Activated CD4-positive, alpha-beta T cell treated with anti-CD3 and anti-CD28 coated beads for 36 hours (primary cell): ENCODE measurements at regions not wholly inside any gene's neighbourhood (a gene's known extent, or its start where the extent isn't known, plus 50 kb on each side); places are given as distances from the start of the nearest gene placed in this dataset.
A peak's percentile ranks its signal among the peaks of the same experiment; 100 is the strongest.

Experiments
- ATAC-seq: fragments of 200-7000 bp; cut with Tn5 transposase; one replicate; pipeline ENCODE4 v1.10.0; 2021; ENCODE audit warnings: mild to moderate bottlenecking, moderate library complexity
- CTCF ChIA-PET: fragments of 350-600 bp; sonication (Branson Sonifier 250); formaldehyde crosslinking; loops from one replicate; lab custom pipeline; 2021; ENCODE audit warnings: antibody characterized with exemption; lab: Charles Lee
- POLR2A ChIA-PET: fragments of 350-600 bp; sonication (Branson Sonifier 250); formaldehyde crosslinking; loops from one replicate; lab custom pipeline; 2021; ENCODE audit warnings: antibody characterized with exemption, inconsistent platforms; lab: Charles Lee
- DNase-seq: peaks from one replicate; pipeline ENCODE4 v3.0.0-alpha.2; 2020
- H3K27ac Mint-ChIP-seq: one replicate; pipeline ENCODE4 v1.8.0; 2021; ENCODE audit warnings: mixed read lengths
- H3K27me3 Mint-ChIP-seq: one replicate; pipeline ENCODE4 v1.8.0; 2021; ENCODE audit warnings: mixed read lengths
- H3K36me3 Mint-ChIP-seq: one replicate; pipeline ENCODE4 v1.8.0; 2021; ENCODE audit warnings: low read depth, mixed read lengths
- H3K4me1 Mint-ChIP-seq: one replicate; pipeline ENCODE4 v1.8.0; 2021; ENCODE audit warnings: mixed read lengths
- H3K4me3 Mint-ChIP-seq: one replicate; pipeline ENCODE4 v1.8.0; 2021; ENCODE audit warnings: mild to moderate bottlenecking, moderate library complexity, mixed read lengths
- H3K9me3 Mint-ChIP-seq: one replicate; pipeline ENCODE4 v1.8.0; 2021; ENCODE audit warnings: low read depth, mixed read lengths
- intact Hi-C, 2 experiments: fragments of 100-400 bp; cut with DNase I in 1 of 2; cut with micrococcal nuclease in 1 of 2; formaldehyde crosslinking; loops; one replicate each; pipeline versions ENCODE4 v1.14.2 to v1.15.1; 2022 to 2024; cut with DNase I, micrococcal nuclease

- ChIA-PET CTCF (interaction anchor here (1.0 kb wide), 1 partner anchor 17 kb away, joined by 3 read pairs; no protein-coding TSS in a partner anchor), POLR2A (no interaction called here)
- Mint-ChIP-seq H3K36me3 (no peaks in the 10 kb centered on the region), H3K27ac (no peak overlapping the region), H3K4me3 (no peak overlapping the region), H3K27me3 (no peaks in the 10 kb centered on the region), H3K4me1 (no peaks in the 10 kb centered on the region), H3K9me3 (no peaks in the 10 kb centered on the region)
- ATAC-seq = no peak
- DNase-seq = no peak
- intact Hi-C loops = no loop called here
These were observed 498.3 kb downstream of the NPHP4 start for GRCh38 chr1:5493851-5494311.

- ATAC-seq = no peak
- DNase-seq = no peak
- Mint-ChIP-seq H3K4me1 (no peaks in the 10 kb centered on the region), H3K36me3 (no peaks in the 10 kb centered on the region), H3K4me3 (no peak overlapping the region), H3K27me3 (no peaks in the 10 kb centered on the region), H3K27ac (no peak overlapping the region), H3K9me3 (no peaks in the 10 kb centered on the region)
- POLR2A ChIA-PET = no interaction called here
- CTCF ChIA-PET = interaction anchor here (1.0 kb wide), 1 partner anchor 17 kb away, joined by 3 read pairs; no protein-coding TSS in a partner anchor
- intact Hi-C loops = no loop called here
These were observed 498.9 kb downstream of the NPHP4 start for GRCh38 chr1:5493275-5493674.

- DNase-seq (no peak), ATAC-seq (no peak)
- Mint-ChIP-seq H3K27ac (no peak overlapping the region), H3K4me1 (no peaks in the 10 kb centered on the region), H3K27me3 (no peaks in the 10 kb centered on the region), H3K4me3 (no peak overlapping the region), H3K36me3 (no peaks in the 10 kb centered on the region), H3K9me3 (no peaks in the 10 kb centered on the region)
- intact Hi-C loops = no loop called here
- CTCF ChIA-PET = interaction anchor here (1.0 kb wide), 1 partner anchor 16 kb away, joined by 3 read pairs; no protein-coding TSS in a partner anchor
- POLR2A ChIA-PET = no interaction called here
These were observed 499.4 kb downstream of the NPHP4 start for GRCh38 chr1:5492846-5493245.

GRCh38 chr1:5491207-5491904, 500.9 kb downstream of the NPHP4 start:
- no peaks in the 10 kb centered on the region for H3K27me3 Mint-ChIP-seq
- no peaks in the 10 kb centered on the region for H3K9me3 Mint-ChIP-seq
- H3K27ac Mint-ChIP-seq = no peak overlapping the region
- H3K36me3 Mint-ChIP-seq = no peaks in the 10 kb centered on the region
- intact Hi-C loops = no loop called here
- ATAC-seq (no peak), DNase-seq (no peak)
- CTCF ChIA-PET = no interaction called here
- H3K4me3 Mint-ChIP-seq = no peak overlapping the region
- no peaks in the 10 kb centered on the region for H3K4me1 Mint-ChIP-seq
- POLR2A ChIA-PET = no interaction called here

GRCh38 chr1:5490635-5491034, 501.6 kb downstream of the NPHP4 start:
- DNase-seq (no peak), ATAC-seq (no peak)
- no peaks in the 10 kb centered on the region for H3K4me1 Mint-ChIP-seq
- no peaks in the 10 kb centered on the region for H3K9me3 Mint-ChIP-seq
- no peak overlapping the region for H3K4me3 Mint-ChIP-seq
- intact Hi-C loops = no loop called here
- no peak overlapping the region for H3K27ac Mint-ChIP-seq
- no peaks in the 10 kb centered on the region for H3K27me3 Mint-ChIP-seq
- ChIA-PET POLR2A (no interaction called here), CTCF (interaction anchor here (0.6 kb wide), 1 partner anchor 43 kb away, joined by 3 read pairs; no protein-coding TSS in a partner anchor)
- H3K36me3 Mint-ChIP-seq = no peaks in the 10 kb centered on the region

- ChIA-PET POLR2A (no interaction called here), CTCF (interaction anchor here (0.7 to 1.2 kb wide), 3 partner anchors 22 to 191 kb away, joined by 3 read pairs; no protein-coding TSS in a partner anchor)
- DNase-seq (no peak), ATAC-seq (no peak)
- Mint-ChIP-seq H3K9me3 (no peaks in the 10 kb centered on the region), H3K4me1 (no peaks in the 10 kb centered on the region), H3K27me3 (no peaks in the 10 kb centered on the region), H3K36me3 (no peaks in the 10 kb centered on the region), H3K27ac (no peak overlapping the region), H3K4me3 (no peak overlapping the region)
- intact Hi-C loops = no loop called here
These were observed 503.8 kb downstream of the NPHP4 start for GRCh38 chr1:5488448-5488847.

- Mint-ChIP-seq H3K4me3 (no peak overlapping the region), H3K4me1 (peaks cover 5% of the 10 kb centered on the region), H3K27ac (no peak overlapping the region), H3K9me3 (no peaks in the 10 kb centered on the region), H3K36me3 (no peaks in the 10 kb centered on the region), H3K27me3 (peaks cover 1% of the 10 kb centered on the region)
- CTCF ChIA-PET = no interaction called here
- ATAC-seq = no peak
- DNase-seq = no peak
- POLR2A ChIA-PET = no interaction called here
- intact Hi-C loops = no loop called here
These were observed 506.1 kb downstream of the NPHP4 start for GRCh38 chr1:5485968-5486696.

GRCh38 chr1:5485436-5485835, 506.8 kb downstream of the NPHP4 start:
- Mint-ChIP-seq H3K4me1 (peaks cover 5% of the 10 kb centered on the region), H3K27me3 (peaks cover 1% of the 10 kb centered on the region), H3K9me3 (no peaks in the 10 kb centered on the region), H3K27ac (no peak overlapping the region), H3K36me3 (no peaks in the 10 kb centered on the region), H3K4me3 (no peak overlapping the region)
- DNase-seq = no peak
- ChIA-PET CTCF (no interaction called here), POLR2A (no interaction called here)
- ATAC-seq = no peak
- intact Hi-C loops = no loop called here

GRCh38 chr1:5484451-5485165, 507.6 kb downstream of the NPHP4 start:
- Mint-ChIP-seq H3K9me3 (no peaks in the 10 kb centered on the region), H3K27ac (no peak overlapping the region), H3K27me3 (peaks cover 1% of the 10 kb centered on the region), H3K4me3 (no peak overlapping the region), H3K36me3 (no peaks in the 10 kb centered on the region), H3K4me1 (peaks cover 5% of the 10 kb centered on the region)
- intact Hi-C loops = no loop called here
- CTCF ChIA-PET = no interaction called here
- DNase-seq (no peak), ATAC-seq (no peak)
- POLR2A ChIA-PET = no interaction called here

- ATAC-seq = peak; percentile 88
- Mint-ChIP-seq H3K36me3 (no peaks in the 10 kb centered on the region), H3K9me3 (no peaks in the 10 kb centered on the region), H3K27ac (peak overlapping the region; percentile 25), H3K4me1 (peaks cover 5% of the 10 kb centered on the region), H3K27me3 (peaks cover 1% of the 10 kb centered on the region), H3K4me3 (no peak overlapping the region)
- ChIA-PET CTCF (no interaction called here), POLR2A (no interaction called here)
- DNase-seq = peak; percentile 62
- intact Hi-C loops = no loop called here
These were observed 510.3 kb downstream of the NPHP4 start for GRCh38 chr1:5481889-5482288.

- H3K4me3 Mint-ChIP-seq = no peak overlapping the region
- no peaks in the 10 kb centered on the region for H3K36me3 Mint-ChIP-seq
- intact Hi-C loops = no loop called here
- DNase-seq (no peak), ATAC-seq (no peak)
- H3K27ac Mint-ChIP-seq = no peak overlapping the region
- POLR2A ChIA-PET = no interaction called here
- CTCF ChIA-PET = no interaction called here
- peaks cover 3% of the 10 kb centered on the region for H3K27me3 Mint-ChIP-seq
- H3K9me3 Mint-ChIP-seq = no peaks in the 10 kb centered on the region
- H3K4me1 Mint-ChIP-seq = peaks cover 5% of the 10 kb centered on the region
These were observed 511.3 kb downstream of the NPHP4 start for GRCh38 chr1:5480906-5481305.
